NCI-H146 treated with DMSO at 0.1 percent for 48 hours (cell line): ENCODE measurements at regions not wholly inside any gene's neighbourhood (a gene's known extent, or its start where the extent isn't known, plus 50 kb on each side); places are given as distances from the start of the nearest gene placed in this dataset.
"Not testable (repeated sequence)": the region's sequence is repeated elsewhere in the genome, so short reads cannot be mapped to it uniquely, and the experiment has no call there.

ENCODE experiments used
- DNase-seq: peaks from one replicate; lab custom pipeline; 2025; ENCODE audit not compliant: unreplicated experiment; lab: John Stamatoyannopoulos, UW

GRCh38 chr13:110045919-110046318 lies 259.5 kb upstream of the IRS2 start:
- no peak for DNase-seq

- no peak for DNase-seq
Measured at GRCh38 chr13:110045202-110045601, 258.8 kb upstream of the IRS2 start.

- DNase-seq, result no peak
Measured at GRCh38 chr13:110044551-110045111, 258.2 kb upstream of the IRS2 start.

- DNase-seq, result no peak
Measured at GRCh38 chr13:110042253-110042950, 256.0 kb upstream of the IRS2 start.

- not testable (repeated sequence) for DNase-seq
Measured at GRCh38 chr13:110041638-110042037, 255.3 kb upstream of the IRS2 start.

GRCh38 chr13:110037925-110038573 lies 251.7 kb upstream of the IRS2 start:
- DNase-seq, result no peak

- DNase-seq, result no peak
Measured at GRCh38 chr13:110036060-110036459, 249.7 kb upstream of the IRS2 start.

GRCh38 chr13:110034031-110034549 lies 247.7 kb upstream of the IRS2 start:
- DNase-seq, result no peak

- no peak for DNase-seq
Measured at GRCh38 chr13:110032969-110033368, 246.6 kb upstream of the IRS2 start.

GRCh38 chr13:110030394-110030928 lies 244.1 kb upstream of the IRS2 start:
- no peak for DNase-seq

GRCh38 chr13:110028838-110029621 lies 242.6 kb upstream of the IRS2 start:
- DNase-seq, result no peak

GRCh38 chr13:110028311-110028710 lies 241.9 kb upstream of the IRS2 start:
- DNase-seq, result no peak

- DNase-seq, result no peak
Measured at GRCh38 chr13:110027470-110028240, 241.3 kb upstream of the IRS2 start.

- DNase-seq, result no peak
Measured at GRCh38 chr13:110024645-110024980, 238.2 kb upstream of the IRS2 start.

GRCh38 chr13:110023729-110024644 lies 237.6 kb upstream of the IRS2 start:
- DNase-seq, result peak; percentile 59

- DNase-seq, result no peak
Measured at GRCh38 chr13:110018009-110018408, 231.6 kb upstream of the IRS2 start.

GRCh38 chr13:110017379-110017778 lies 231.0 kb upstream of the IRS2 start:
- DNase-seq, result no peak

- DNase-seq, result peak; percentile 51
Measured at GRCh38 chr13:110015253-110015652, 228.9 kb upstream of the IRS2 start.

- peak; percentile 97 for DNase-seq
Measured at GRCh38 chr13:110014719-110015118, 228.3 kb upstream of the IRS2 start.
